Stimulated activated CD8-positive, alpha-beta memory T cell treated with anti-CD3 and anti-CD28 coated beads, Interleukin-4, amount 100 ng/mL, for 24 hours (primary cell): ENCODE measurements at regions not wholly inside any gene's neighbourhood (a gene's known extent, or its start where the extent isn't known, plus 50 kb on each side); places are given as distances from the start of the nearest gene placed in this dataset.

Experiments used
- DNase-seq: peaks from one replicate; pipeline ENCODE4 v3.0.0-alpha.2; 2020; ENCODE audit warnings: low read depth

- no peak for DNase-seq
Measured at GRCh38 chr13:73618275-73618865, 515.8 kb downstream of the KLF12 start.

GRCh38 chr13:73616861-73617260, 517.3 kb downstream of the KLF12 start:
- DNase-seq: no peak

DNA sequence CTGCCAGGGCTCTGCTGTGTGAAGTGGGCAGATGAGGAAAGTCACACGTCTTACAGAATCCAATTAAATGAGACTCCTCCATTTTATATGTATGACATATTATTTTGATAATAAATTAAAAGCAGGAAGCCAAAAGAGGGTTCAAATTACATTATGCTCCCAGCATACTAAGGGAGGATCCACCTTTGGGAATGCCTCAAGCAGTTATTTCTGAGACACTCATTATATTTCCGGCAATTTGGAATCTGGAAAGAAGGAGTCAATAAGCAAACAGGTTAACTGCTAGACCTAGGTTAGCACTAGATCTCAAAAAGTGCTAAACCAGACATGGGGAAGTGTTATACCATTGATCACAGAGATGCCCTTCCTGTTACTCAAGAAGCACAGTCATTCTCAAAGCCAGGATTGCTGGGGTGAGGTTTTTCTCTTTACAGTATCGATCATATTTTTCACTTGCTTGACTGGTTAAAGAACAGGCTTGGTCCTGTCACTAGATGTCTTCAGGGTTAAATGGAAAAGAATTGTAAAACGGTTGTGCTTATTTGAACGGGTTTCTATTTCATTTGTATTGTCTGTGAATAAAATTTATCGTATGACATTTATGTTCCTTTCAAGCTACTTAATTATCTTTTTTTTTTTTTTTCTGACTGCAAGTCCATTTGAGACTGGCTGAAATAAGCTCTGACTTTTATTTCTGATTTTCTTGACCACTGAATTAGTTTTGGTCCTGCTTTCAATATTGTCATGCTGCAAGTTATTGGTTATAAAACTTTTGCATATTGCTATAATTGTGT, 523.2 kb downstream of the KLF12 start:
- DNase-seq: no peak

- no peak for DNase-seq
Measured at GRCh38 chr13:73608711-73609485, 525.3 kb downstream of the KLF12 start.

GRCh38 chr13:73608157-73608516, 526.1 kb downstream of the KLF12 start:
- no peak for DNase-seq

- no peak for DNase-seq
Measured at GRCh38 chr13:73607489-73608156, 526.6 kb downstream of the KLF12 start.

GRCh38 chr13:73603646-73604045, 530.6 kb downstream of the KLF12 start:
- DNase-seq: no peak

GRCh38 chr13:73602295-73602694, 531.9 kb downstream of the KLF12 start:
- DNase-seq: no peak

DNA sequence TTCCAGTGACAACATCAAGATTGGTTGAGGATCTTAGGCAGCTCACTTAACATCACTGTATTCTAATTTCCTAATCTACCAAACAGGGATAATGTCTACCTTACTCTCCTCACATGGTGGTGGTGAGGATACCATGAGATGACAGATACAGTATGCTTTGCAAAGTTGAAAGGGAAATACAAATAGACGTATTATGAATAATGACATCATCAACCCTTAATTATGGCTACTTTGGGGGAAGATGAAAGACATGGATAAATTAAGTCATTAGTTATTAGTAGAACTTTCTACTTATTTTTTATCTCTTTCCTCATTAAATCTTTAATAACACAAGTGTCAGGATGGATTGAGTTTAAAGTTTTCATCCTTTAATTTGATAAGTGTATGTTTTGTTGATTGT, 532.5 kb downstream of the KLF12 start:
- DNase-seq: no peak

GRCh38 chr13:73599232-73600128, 534.7 kb downstream of the KLF12 start:
- DNase-seq: no peak

DNA sequence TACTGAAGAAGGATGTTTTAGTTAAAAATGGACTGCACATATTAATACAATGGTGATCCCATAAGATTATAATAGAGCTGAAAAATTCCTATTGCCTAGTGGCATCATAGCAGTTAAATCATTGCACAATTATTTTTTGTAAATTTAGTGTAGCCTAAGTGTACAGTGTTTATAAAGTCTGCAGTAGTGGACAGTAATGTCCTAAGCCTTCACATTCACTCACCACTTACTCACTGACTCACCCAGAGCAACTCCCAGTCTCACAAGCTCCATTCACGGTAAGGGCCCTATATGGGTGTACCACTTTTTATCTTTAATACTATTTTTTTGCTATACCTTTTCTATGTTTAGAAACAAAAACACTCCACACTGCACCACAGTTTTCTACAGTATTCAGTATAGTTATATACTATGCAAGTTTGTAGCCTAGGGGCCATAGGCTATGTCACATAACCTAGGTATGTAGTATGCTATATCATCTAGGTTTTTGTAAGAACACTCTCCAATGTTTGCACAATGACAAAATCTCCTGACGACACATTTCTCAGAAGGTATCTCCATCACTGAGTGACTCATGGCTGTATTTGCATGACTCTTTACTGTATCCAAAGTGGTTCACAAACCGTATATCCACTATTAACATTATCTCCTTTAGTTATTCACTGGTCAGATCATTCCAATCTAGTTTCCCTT, 536.0 kb downstream of the KLF12 start:
- no peak for DNase-seq

DNA sequence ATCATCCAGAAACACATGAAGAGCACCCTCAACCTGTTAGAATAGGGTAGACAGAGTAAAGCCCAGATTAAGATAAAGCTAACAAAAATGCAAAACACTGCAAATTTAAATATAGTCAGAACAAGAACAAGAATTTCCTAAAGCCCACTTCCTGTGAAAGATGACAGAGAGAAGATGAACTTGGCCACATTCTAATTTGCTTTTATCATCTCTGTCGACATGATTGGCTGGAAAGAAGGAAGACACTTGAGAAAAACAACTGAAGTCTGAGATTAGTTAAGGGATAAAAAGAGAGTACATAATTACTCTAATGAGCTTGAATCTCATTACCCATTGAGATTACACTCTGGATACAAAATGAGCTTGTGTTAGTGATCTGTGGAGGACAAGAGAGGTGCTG, 537.6 kb downstream of the KLF5 start:
- DNase-seq: no peak

DNA sequence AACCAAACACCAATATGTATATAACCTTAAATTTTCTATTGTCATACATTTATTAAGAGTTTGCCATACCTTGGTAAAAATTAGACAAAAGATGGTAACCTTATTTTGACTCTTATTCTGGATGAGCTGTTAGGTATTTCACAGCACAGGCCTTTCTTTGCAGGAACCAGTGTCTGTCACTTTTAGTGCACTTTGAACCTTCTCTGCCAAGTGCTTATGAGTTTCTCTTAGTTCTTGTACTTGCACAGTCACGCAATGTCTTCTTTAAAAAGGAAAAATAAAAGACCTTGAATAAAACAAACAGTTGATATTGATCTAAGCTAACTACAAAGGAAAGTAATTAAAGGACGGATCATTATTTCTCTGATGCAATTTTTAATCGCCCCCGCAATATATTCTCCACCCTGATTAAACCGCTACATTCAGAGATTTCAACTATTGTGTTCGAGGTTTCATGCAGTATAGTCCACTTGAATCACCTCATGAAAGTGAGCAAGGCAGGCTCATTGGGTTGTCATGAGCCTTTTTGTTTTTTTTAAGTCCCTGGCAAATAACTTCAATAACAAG, 534.5 kb downstream of the KLF5 start:
- no peak for DNase-seq

- DNase-seq: no peak
Measured at GRCh38 chr13:73591861-73592260, 533.1 kb downstream of the KLF5 start.

DNA sequence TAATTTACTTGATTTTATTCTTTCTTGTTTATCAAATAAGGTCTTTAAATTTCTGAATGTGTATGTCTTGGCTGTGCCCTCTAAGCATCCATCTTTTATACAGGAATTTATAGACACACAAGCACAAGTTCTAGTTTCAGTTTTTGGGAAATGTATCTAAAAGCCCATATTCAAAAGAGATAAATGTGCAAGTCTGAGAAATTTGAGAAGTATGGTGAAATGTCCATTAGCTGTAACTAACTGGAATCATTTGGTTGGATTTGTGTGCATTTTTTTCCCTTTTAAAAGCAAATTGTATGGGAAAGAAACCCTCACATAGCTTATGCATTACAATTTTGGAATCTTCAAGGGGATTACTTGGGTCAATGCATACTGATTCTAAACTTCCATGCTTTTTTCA, 532.0 kb downstream of the KLF5 start:
- no peak for DNase-seq

DNA sequence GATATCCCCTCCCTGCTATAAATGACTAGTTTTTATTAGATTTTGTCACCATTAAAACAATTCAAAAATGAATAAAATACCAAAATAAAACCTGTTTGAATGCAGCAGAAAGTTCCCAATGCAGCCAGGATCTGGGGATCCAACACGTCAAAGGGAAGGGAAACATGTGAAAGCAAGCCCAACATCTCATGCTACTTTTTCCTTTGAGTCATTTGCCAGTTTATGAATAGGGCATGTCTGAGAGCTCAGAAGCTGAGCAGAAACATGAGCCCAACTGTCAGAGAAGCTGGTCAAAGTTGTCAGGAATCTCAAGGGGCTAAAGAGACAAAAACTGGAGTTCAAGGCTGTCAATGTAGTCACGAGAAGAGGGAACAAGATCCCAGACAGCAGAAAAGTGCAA, 526.4 kb downstream of the KLF5 start:
- DNase-seq: no peak

DNA sequence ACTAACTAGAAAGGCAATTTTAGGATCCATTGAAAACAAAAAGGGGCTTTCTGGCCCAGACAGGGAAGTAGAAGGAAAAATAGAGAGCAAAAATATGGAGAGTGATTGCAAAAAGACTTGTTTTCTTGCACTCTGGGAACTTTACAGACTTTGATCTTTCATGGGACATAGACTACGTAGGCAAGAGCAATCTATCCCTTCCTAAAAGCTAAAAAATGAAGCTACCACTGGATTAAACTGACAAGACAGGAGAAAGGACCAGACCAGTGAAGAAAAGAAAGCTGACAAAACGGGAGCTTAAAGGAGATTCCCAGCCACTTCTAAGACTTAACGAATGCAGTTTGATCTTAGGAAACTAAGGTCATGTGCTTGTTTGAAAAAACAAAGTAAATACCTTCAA, 524.5 kb downstream of the KLF5 start:
- no peak for DNase-seq

GRCh38 chr13:73580513-73581267, 521.9 kb downstream of the KLF5 start:
- DNase-seq: no peak

DNA sequence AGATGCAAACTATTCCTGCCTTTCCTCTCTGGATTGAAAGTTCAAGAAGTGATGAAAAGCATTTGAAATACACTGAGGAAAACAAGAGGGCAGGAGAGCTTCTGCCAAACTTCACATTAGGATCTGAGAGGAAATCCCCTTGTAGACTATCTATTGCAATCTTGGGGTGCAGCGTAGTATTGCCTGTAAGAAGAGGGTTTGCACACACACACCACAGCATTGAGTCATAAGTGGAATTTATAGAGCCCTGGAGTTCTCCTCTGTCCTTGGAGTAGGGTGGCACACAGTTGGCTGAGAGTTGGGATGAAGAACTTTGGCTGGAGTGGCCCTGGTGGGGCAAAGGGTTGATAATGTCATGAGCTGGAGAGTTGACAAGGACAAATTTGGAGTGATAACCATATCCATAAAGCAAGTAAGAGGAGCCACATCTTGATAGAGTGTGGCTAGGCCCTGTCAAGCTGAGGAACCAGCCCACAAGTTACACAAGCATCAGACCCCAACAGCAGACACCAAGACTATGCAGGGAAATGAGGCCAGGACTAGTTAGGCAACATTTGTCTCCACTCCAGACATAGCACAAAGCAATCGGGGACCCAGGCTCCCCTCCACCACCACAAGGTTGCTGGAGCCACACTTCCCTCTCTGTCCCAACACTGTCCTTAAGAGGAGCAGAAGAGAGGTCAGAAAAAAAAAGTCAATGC, 520.9 kb downstream of the KLF5 start:
- DNase-seq: no peak
